Stimulated activated CD4-positive, alpha-beta T cell treated with anti-CD3 and anti-CD28 coated beads, Interleukin-1b, Interleukin-23, amount 100 ng/mL, for 24 hours (primary cell): ENCODE measurements at regions not wholly inside any gene's neighbourhood (a gene's known extent, or its start where the extent isn't known, plus 50 kb on each side); places are given as distances from the start of the nearest gene placed in this dataset.
"Not testable (repeated sequence)": the region's sequence is repeated elsewhere in the genome, so short reads cannot be mapped to it uniquely, and the experiment has no call there.

ENCODE experiments used
- DNase-seq, 4 experiments: peaks; one replicate each; pipeline ENCODE4 v3.0.0-alpha.2; 2020; ENCODE audit warnings: low read depth in 4 of 4, low spot score in 1 of 4

DNA sequence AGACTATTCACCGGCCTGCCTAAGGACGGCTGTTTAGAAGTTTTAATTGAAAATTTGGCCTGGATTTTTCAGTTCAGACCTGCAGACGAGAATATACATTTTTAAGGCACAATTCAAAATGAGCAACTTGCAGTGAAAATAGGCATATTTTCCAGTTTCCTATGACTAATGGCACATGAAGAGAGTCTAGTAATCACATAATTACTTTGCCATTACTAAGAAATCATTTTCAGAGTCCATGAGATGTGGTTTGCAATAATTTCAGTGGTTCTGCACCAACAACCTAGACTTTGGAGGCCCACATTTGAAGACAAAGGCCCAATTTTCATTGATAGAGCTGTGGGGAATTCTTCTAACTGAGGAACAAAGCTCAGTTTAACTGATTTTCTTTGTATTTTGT is 205.3 kb downstream of the SOX2 start:
- no peak for DNase-seq

DNA sequence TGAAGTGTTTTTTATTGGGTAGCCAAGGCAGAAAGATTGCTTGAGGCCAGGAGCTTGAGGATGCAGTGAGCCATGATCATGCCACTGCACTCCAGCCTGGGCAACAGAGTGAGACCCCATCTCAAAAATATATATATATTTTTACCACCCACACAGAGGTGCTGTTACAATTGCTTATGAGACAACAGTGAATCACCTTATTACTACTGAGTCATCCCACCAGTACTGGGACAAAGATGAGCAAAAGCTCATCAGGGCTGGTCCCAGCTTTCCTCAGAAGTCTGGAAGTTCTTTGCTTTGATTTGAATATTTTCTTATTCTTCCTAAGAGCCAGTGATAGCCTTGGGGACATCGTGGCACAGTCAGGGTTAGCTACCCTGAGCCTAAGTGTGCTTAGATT is 207.7 kb downstream of the SOX2 start:
- DNase-seq = no peak

GRCh38 chr3:181920409-181920808 is 208.7 kb downstream of the SOX2 start:
- no peak for DNase-seq

GRCh38 chr3:181921220-181921619 is 209.5 kb downstream of the SOX2 start:
- no peak for DNase-seq

DNA sequence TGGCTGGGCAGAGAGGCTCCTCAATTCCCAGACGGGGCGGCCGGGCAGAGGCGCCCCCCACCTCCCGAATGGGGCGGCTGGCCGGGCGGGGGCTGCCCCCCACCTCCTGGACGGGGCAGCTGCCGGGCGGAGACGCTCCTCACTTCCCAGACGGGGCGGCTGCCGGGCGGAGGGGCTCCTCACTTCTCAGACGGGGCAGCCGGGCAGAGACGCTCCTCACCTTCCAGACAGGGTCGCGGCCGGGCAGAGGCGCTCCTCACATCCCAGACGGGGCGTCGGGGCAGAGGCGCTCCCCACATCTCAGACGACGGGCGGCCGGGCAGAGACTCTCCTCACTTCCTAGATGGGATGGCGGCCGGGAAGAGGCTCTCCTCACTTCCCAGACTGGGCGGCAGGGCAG is 214.1 kb downstream of the SOX2 start:
- not testable (repeated sequence) for DNase-seq

DNA sequence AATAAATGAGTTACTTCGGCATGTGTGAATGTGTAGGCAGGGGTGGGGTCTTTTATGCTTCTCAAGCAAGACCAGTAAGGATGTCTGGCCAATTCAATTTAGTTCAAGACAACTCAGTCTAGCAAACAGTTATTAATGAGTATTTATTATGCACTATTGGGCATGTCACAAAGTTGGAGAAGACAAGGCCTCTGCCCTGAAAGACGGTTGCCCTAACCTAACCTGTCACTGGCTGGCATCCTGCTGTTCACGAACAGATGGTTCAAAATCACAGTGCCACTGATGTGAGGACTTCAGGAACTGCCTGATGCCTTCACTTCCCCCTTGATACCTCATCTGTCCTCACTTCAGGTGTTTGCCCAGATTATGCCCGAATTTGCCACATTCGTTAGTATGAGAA is 217.8 kb downstream of the SOX2 start:
- DNase-seq = no peak

GRCh38 chr3:181930105-181930504 is 218.4 kb downstream of the SOX2 start:
- DNase-seq = no peak

DNA sequence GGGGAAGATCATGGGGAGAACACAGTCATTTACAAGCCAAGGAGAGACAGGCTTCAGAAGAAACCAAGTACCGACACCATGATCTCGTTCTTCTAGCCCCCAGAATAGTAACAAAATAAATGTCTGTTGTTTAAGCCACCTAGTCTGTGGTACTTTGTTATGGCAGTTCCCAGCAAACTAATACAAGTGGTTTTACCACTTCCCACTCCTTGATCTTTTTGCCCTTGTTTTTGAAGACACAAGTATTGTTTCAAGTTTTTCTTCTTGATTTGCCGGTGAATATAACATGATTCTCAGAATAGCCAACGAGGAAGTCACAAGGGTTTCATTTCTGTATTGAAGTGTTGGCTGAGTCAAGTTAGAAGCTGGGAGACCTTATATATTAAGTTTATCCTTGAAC is 220.3 kb downstream of the SOX2 start:
- no peak for DNase-seq

- no peak for DNase-seq
Observed at GRCh38 chr3:181933052-181933618, 221.4 kb downstream of the SOX2 start.

- DNase-seq = no peak
Observed at GRCh38 chr3:181935915-181936314, 224.2 kb downstream of the SOX2 start.

GRCh38 chr3:181936774-181937173 is 225.0 kb downstream of the SOX2 start:
- no peak for DNase-seq

GRCh38 chr3:181938580-181938979 is 226.9 kb downstream of the SOX2 start:
- DNase-seq = not testable (repeated sequence)

GRCh38 chr3:181940703-181941102 is 229.0 kb downstream of the SOX2 start:
- no peak for DNase-seq

DNA sequence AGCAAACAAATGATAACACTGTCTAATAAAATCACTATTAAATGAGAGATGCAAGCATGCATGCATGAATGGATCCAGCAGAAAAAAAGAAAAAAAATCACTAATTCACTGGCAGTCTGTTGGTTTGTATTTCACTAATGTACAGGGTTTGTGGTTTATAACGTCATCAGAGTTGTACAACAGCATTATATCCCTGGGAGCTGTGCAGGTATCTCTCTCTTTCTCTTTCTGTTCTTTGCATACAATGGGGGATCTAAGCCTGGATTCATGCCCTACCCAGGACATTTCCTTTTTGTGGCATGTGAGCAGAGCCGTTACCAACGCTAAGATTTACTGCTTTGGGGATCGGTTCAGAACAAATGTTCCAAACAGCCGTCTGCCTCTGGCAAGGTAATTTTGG is 229.5 kb downstream of the SOX2 start:
- DNase-seq = no peak

- no peak for DNase-seq
Observed at GRCh38 chr3:181943285-181943684, 231.6 kb downstream of the SOX2 start.

GRCh38 chr3:181947606-181948005 is 235.9 kb downstream of the SOX2 start:
- DNase-seq = no peak

- DNase-seq = no peak
Observed at GRCh38 chr3:181948286-181948685, 236.6 kb downstream of the SOX2 start.

DNA sequence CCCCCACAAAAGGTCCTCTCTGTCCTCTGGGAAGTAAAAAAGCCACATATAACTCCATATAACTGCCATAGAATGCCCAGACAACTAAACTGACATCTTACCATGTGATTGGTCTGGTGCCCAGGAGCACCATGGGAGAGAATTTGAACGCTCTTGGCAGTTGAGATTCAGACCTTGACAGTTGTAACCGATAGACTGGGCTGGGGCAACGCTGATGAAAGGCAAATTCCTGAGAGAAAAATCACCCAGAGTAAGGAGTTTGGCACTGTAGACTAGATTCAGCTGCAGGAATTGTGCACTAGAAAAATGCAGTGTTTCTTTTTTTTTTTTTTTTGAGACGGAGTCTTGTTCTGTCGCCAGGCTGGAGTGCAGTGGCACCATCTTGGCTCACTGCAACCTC is 240.5 kb downstream of the SOX2 start:
- DNase-seq = no peak

- DNase-seq = no peak
Observed at GRCh38 chr3:181952929-181953328, 241.2 kb downstream of the SOX2 start.

DNA sequence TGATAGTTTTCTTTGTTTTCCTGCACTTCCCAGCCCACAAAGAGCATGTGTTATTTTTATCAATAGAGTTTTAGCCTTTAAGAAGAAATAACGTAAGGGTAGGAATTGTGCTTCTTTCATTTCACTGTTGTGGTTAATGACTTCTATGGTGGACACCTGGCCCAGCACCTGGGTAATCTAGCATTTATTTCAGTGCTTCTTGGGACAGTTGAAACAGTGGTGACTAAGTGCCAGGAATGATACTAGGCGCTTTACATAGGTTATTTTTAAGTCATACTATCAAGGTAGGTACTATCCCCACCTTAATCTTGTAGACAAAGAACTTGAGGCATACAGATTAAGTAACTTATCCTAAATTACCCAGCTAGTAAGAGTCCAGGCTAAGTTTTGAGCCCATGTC is 243.8 kb downstream of the SOX2 start:
- DNase-seq = no peak

- no peak for DNase-seq
Observed at GRCh38 chr3:181956122-181956521, 244.4 kb downstream of the SOX2 start.

GRCh38 chr3:181966393-181966792 is 254.7 kb downstream of the SOX2 start:
- DNase-seq = no peak

DNA sequence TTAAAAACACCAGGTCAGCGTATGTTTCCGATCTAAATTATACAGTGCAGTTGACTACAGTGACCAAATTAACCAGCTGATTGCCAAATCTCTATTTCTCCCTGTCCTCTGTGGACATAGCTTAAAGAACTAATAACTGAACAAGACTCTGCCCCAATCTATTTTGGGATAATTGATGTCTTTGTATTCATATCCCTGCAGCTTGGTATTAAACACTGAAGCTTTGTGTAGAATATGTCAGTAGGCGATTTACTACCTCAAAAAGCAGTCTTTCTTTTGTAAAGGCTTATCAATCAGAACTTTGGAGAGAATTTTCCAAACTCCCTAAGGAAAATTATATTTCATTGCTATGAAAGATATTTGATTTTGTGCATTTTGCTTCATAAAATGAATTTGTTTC is 258.2 kb downstream of the SOX2 start:
- DNase-seq = no peak

GRCh38 chr3:181971424-181971823 is 259.7 kb downstream of the SOX2 start:
- DNase-seq = no peak
